Astrocyte of the cerebellum (primary cell): ENCODE measurements at regions not wholly inside any gene's neighbourhood (a gene's known extent, or its start where the extent isn't known, plus 50 kb on each side); places are given as distances from the start of the nearest gene placed in this dataset.

ENCODE experiments used
- DNase-seq: peaks from one replicate; pipeline ENCODE4 v3.0.0-alpha.2; 2011; ENCODE audit warnings: low read depth
- H3K4me3 ChIP-seq: 2 replicates; pipeline ENCODE4 v1.5.1; 2011; ENCODE audit warnings: mild to moderate bottlenecking, low read depth, low read length, moderate library complexity
- CTCF ChIP-seq: IDR thresholded peaks from 2 replicates; pipeline ENCODE4 v1.5.1; 2012; ENCODE audit warnings: low read length, low read depth, moderate library complexity, mild to moderate bottlenecking; ENCODE audit errors: missing control alignments
- in situ Hi-C: cut with HindIII; loops from 2 replicates; pipeline ENCODE4 v1.10.0; 2017; ENCODE audit warnings: low sequenced_read_pairs

GRCh38 chr7:13092708-13093005, 405.2 kb downstream of the ARL4A start:
- no peak for DNase-seq
- H3K4me3 ChIP-seq: no peak overlapping the region
- in situ Hi-C loops: no loop called here
- TF ChIP-seq CTCF: no peak

- H3K4me3 ChIP-seq: no peak overlapping the region
- no peak for DNase-seq
- in situ Hi-C loops: no loop called here
- no peak for TF ChIP-seq CTCF
These were observed 405.7 kb downstream of the ARL4A start for GRCh38 chr7:13093160-13093559.

GRCh38 chr7:13097499-13097898, 410.1 kb downstream of the ARL4A start:
- DNase-seq: no peak
- no peak for TF ChIP-seq CTCF
- in situ Hi-C loops: no loop called here

GRCh38 chr7:13098161-13098560, 410.7 kb downstream of the ARL4A start:
- in situ Hi-C loops: no loop called here
- DNase-seq: no peak
- TF ChIP-seq CTCF: no peak
- no peak overlapping the region for H3K4me3 ChIP-seq

More at GRCh38 chr7:13097499-13097898, 410.1 kb downstream of the ARL4A start:
- H3K4me3 ChIP-seq: no peak overlapping the region

- no peak for DNase-seq
- in situ Hi-C loops: no loop called here
- H3K4me3 ChIP-seq: no peak overlapping the region
- no peak for TF ChIP-seq CTCF
These were observed 411.8 kb downstream of the ARL4A start for GRCh38 chr7:13099154-13099795.

- in situ Hi-C loops: no loop called here
- no peak for DNase-seq
- no peak for TF ChIP-seq CTCF
- H3K4me3 ChIP-seq: no peak overlapping the region
These were observed 416.7 kb downstream of the ARL4A start for GRCh38 chr7:13104128-13104527.

GRCh38 chr7:13105209-13105608, 417.8 kb downstream of the ARL4A start:
- in situ Hi-C loops: no loop called here
- H3K4me3 ChIP-seq: no peak overlapping the region
- DNase-seq: no peak
- no peak for TF ChIP-seq CTCF
